GM23248 (cell line): ENCODE measurements at regions not wholly inside any gene's neighbourhood (a gene's known extent, or its start where the extent isn't known, plus 50 kb on each side); places are given as distances from the start of the nearest gene placed in this dataset.
"Not testable (repeated sequence)": the region's sequence is repeated elsewhere in the genome, so short reads cannot be mapped to it uniquely, and the experiment has no call there.

Source experiments
- DNase-seq: peaks from one replicate; pipeline ENCODE4 v3.0.0-alpha.2; 2015
- H2AFZ ChIP-seq: fragments of 200-600 bp; sonication (generic); 2 replicates; pipeline ENCODE4 v1.6.1; 2016; ENCODE audit warnings: antibody characterized with exemption
- H3F3A ChIP-seq: fragments of 200-600 bp; sonication (generic); 2 replicates; pipeline ENCODE4 v1.6.1; 2016; ENCODE audit warnings: mild to moderate bottlenecking, antibody characterized with exemption, mixed run types; ENCODE audit not compliant: insufficient read depth
- H3K27ac ChIP-seq: fragments of 200-600 bp; sonication (generic); 2 replicates; pipeline ENCODE4 v1.5.1; 2016; ENCODE audit warnings: mild to moderate bottlenecking
- H3K27me3 ChIP-seq: fragments of 200-600 bp; sonication (generic); replicated peaks from 2 replicates; pipeline ENCODE4 v1.6.1; 2016; ENCODE audit warnings: mild to moderate bottlenecking; ENCODE audit not compliant: insufficient read depth
- H3K36me3 ChIP-seq: fragments of 200-600 bp; sonication (generic); 2 replicates; pipeline ENCODE4 v1.6.1; 2016; ENCODE audit warnings: low read depth, mild to moderate bottlenecking
- H3K4me1 ChIP-seq: fragments of 200-600 bp; sonication (generic); 2 replicates; pipeline ENCODE4 v1.6.1; 2016; ENCODE audit warnings: mild to moderate bottlenecking; ENCODE audit not compliant: insufficient read depth
- H3K4me2 ChIP-seq: fragments of 200-600 bp; sonication (generic); one replicate; pipeline ENCODE4 v1.6.1; 2016; ENCODE audit warnings: mild to moderate bottlenecking; ENCODE audit not compliant: unreplicated experiment
- H3K4me3 ChIP-seq: fragments of 200-600 bp; sonication (generic); 2 replicates; pipeline ENCODE4 v1.5.1; 2016; ENCODE audit warnings: mild to moderate bottlenecking
- H3K79me2 ChIP-seq: fragments of 200-600 bp; sonication (generic); 2 replicates; pipeline ENCODE4 v1.6.1; 2016; ENCODE audit warnings: mild to moderate bottlenecking; ENCODE audit not compliant: insufficient read depth
- H3K9ac ChIP-seq: fragments of 200-600 bp; sonication (generic); 2 replicates; pipeline ENCODE4 v1.6.1; 2016; ENCODE audit warnings: mild to moderate bottlenecking
- H3K9me2 ChIP-seq: fragments of 200-600 bp; sonication (generic); 2 replicates; pipeline ENCODE4 v1.6.1; 2016; ENCODE audit warnings: mixed run types, mild to moderate bottlenecking, moderate library complexity; ENCODE audit not compliant: insufficient read depth
- H3K9me3 ChIP-seq: fragments of 200-600 bp; sonication (generic); one replicate; pipeline ENCODE4 v1.6.1; 2017; ENCODE audit warnings: low read depth
- H4K20me1 ChIP-seq: fragments of 200-600 bp; sonication (generic); 2 replicates; pipeline ENCODE4 v1.6.0; 2016; ENCODE audit not compliant: insufficient read depth
- EZH2 ChIP-seq: fragments of 200-600 bp; sonication (generic); IDR thresholded peaks from 2 replicates; pipeline ENCODE4 v1.6.1; 2018; ENCODE audit warnings: antibody characterized with exemption, mild to moderate bottlenecking; ENCODE audit not compliant: insufficient read depth, poor library complexity, severe bottlenecking
- EZH2phosphoT487 ChIP-seq: fragments of 200-600 bp; sonication (generic); IDR thresholded peaks from 2 replicates; pipeline ENCODE4 v1.6.1; 2018; ENCODE audit warnings: antibody characterized with exemption, moderate library complexity, mild to moderate bottlenecking, low read depth; ENCODE audit not compliant: insufficient read depth
- WGBS, 2 experiments: methylation state at CpG; one replicate each; pipeline ENCODE4 v1.1.6; 2015 to 2017; ENCODE audit warnings: low lambda C conversion rate in 2 of 2, low coverage in 1 of 2; ENCODE audit errors: missing lambda C conversion rate in 2 of 2; 5-methylcytosine and 5-hydroxymethylcytosine counted together
- in situ Hi-C: fragments of 300-500 bp; cut with MboI; formaldehyde crosslinking; loops from 2 replicates; pipeline ENCODE4 v1.15.0; 2020

GRCh38 chr12:17884581-17884980 is 205.4 kb downstream of the RERGL start:
- H2AFZ ChIP-seq = no peak overlapping the region
- no peaks in the 10 kb centered on the region for H3K36me3 ChIP-seq
- no peak for DNase-seq
- no peaks in the 10 kb centered on the region for H3K4me1 ChIP-seq
- no peaks in the 10 kb centered on the region for H3K79me2 ChIP-seq
- no peaks in the 10 kb centered on the region for H3K27me3 ChIP-seq
- H4K20me1 ChIP-seq = no peaks in the 10 kb centered on the region
- in situ Hi-C loops = no loop called here
- no peaks in the 10 kb centered on the region for H3F3A ChIP-seq
- no peak overlapping the region for H3K9ac ChIP-seq
- no peak overlapping the region for H3K27ac ChIP-seq
- 51 to 59% methylated on average over 1 of the region's 1 CpG for WGBS, 2 experiments
- H3K9me3 ChIP-seq = no peaks in the 10 kb centered on the region
- no peak overlapping the region for H3K4me3 ChIP-seq
- TF ChIP-seq EZH2phosphoT487 (no peak), EZH2 (no peak)
- no peak overlapping the region for H3K4me2 ChIP-seq
- H3K9me2 ChIP-seq = no peaks in the 10 kb centered on the region

- no peak overlapping the region for H3K4me2 ChIP-seq
- no peaks in the 10 kb centered on the region for H3K9me3 ChIP-seq
- no peak overlapping the region for H3K9ac ChIP-seq
- H3K36me3 ChIP-seq = no peaks in the 10 kb centered on the region
- no peaks in the 10 kb centered on the region for H3K27me3 ChIP-seq
- TF ChIP-seq EZH2 = no peak
- TF ChIP-seq EZH2phosphoT487 = no peak
- WGBS, 2 experiments = 0% methylated on average over 1 of the region's 1 CpG
- DNase-seq = no peak
- no peaks in the 10 kb centered on the region for H3K4me1 ChIP-seq
- no peaks in the 10 kb centered on the region for H4K20me1 ChIP-seq
- no peak overlapping the region for H3K27ac ChIP-seq
- no peaks in the 10 kb centered on the region for H3K9me2 ChIP-seq
- H3K4me3 ChIP-seq = no peak overlapping the region
- in situ Hi-C loops = no loop called here
- H2AFZ ChIP-seq = no peak overlapping the region
- no peaks in the 10 kb centered on the region for H3K79me2 ChIP-seq
- H3F3A ChIP-seq = no peaks in the 10 kb centered on the region
These were observed 211.3 kb downstream of the RERGL start for GRCh38 chr12:17878714-17879113.

- no peak for TF ChIP-seq EZH2phosphoT487
- TF ChIP-seq EZH2 = no peak
- Histone ChIP-seq H2AFZ (no peak overlapping the region), H3K27ac (no peak overlapping the region), H3K4me3 (no peak overlapping the region), H3K4me1 (no peaks in the 10 kb centered on the region), H3K36me3 (no peaks in the 10 kb centered on the region), H4K20me1 (no peaks in the 10 kb centered on the region), H3K9me3 (no peaks in the 10 kb centered on the region), H3K9me2 (no peaks in the 10 kb centered on the region), H3K27me3 (no peaks in the 10 kb centered on the region), H3K9ac (no peak overlapping the region), H3K4me2 (no peak overlapping the region), H3K79me2 (no peaks in the 10 kb centered on the region), H3F3A (no peaks in the 10 kb centered on the region)
- in situ Hi-C loops = no loop called here
- DNase-seq = no peak
These were observed 214.8 kb downstream of the RERGL start for GRCh38 chr12:17875230-17875629.

GRCh38 chr12:17866802-17867201 is 223.2 kb downstream of the RERGL start:
- H3K9me2 ChIP-seq = no peaks in the 10 kb centered on the region
- no peak overlapping the region for H3K4me2 ChIP-seq
- in situ Hi-C loops = no loop called here
- WGBS, 2 experiments = 4 to 7% methylated on average over 2 of the region's 2 CpGs
- no peaks in the 10 kb centered on the region for H3K27me3 ChIP-seq
- H4K20me1 ChIP-seq = no peaks in the 10 kb centered on the region
- H3K36me3 ChIP-seq = no peaks in the 10 kb centered on the region
- TF ChIP-seq EZH2 (no peak), EZH2phosphoT487 (no peak)
- H2AFZ ChIP-seq = no peak overlapping the region
- H3K4me1 ChIP-seq = no peaks in the 10 kb centered on the region
- H3F3A ChIP-seq = no peaks in the 10 kb centered on the region
- H3K79me2 ChIP-seq = no peaks in the 10 kb centered on the region
- H3K27ac ChIP-seq = no peak overlapping the region
- no peak for DNase-seq
- no peak overlapping the region for H3K4me3 ChIP-seq
- H3K9ac ChIP-seq = no peak overlapping the region
- no peaks in the 10 kb centered on the region for H3K9me3 ChIP-seq

GRCh38 chr12:17855548-17855947 is 234.4 kb downstream of the RERGL start:
- in situ Hi-C loops, H3K36me3 ChIP-seq, H3F3A ChIP-seq, H3K79me2 ChIP-seq, H2AFZ ChIP-seq, H3K27me3 ChIP-seq, H4K20me1 ChIP-seq, H3K9me2 ChIP-seq, H3K9ac ChIP-seq, H3K4me3 ChIP-seq, DNase-seq, H3K27ac ChIP-seq, H3K4me2 ChIP-seq, H3K4me1 ChIP-seq, H3K9me3 ChIP-seq: not testable (repeated sequence)
- 70 to 75% methylated on average over 23 to 24 of the region's 24 CpGs for WGBS, 2 experiments
